SK-N-SH (cell line): ENCODE measurements at regions not wholly inside any gene's neighbourhood (a gene's known extent, or its start where the extent isn't known, plus 50 kb on each side); places are given as distances from the start of the nearest gene placed in this dataset.

Source experiments
- CTCF ChIP-seq: fragments of 200-600 bp; sonication (generic); IDR thresholded peaks from 2 replicates; pipeline ENCODE4 v1.6.1; 2017; ENCODE audit warnings: antibody characterized with exemption, mild to moderate bottlenecking, moderate library complexity
- EP300 ChIP-seq, 2 experiments: IDR thresholded peaks; 2 replicates each; pipeline versions ENCODE4 v1.4.0 to v1.6.1; 2012; ENCODE audit warnings: borderline replicate concordance in 1 of 2, low read depth in 1 of 2, low read length in 1 of 2
- GABPA ChIP-seq: IDR thresholded peaks from 2 replicates; pipeline ENCODE4 v1.4.0; 2012; ENCODE audit warnings: low read depth, mild to moderate bottlenecking
- JUND ChIP-seq: IDR thresholded peaks from 2 replicates; pipeline ENCODE4 v1.4.0; 2012
- MEF2A ChIP-seq: IDR thresholded peaks from 2 replicates; pipeline ENCODE4 v1.4.0; 2012; ENCODE audit warnings: low read depth, borderline replicate concordance
- NFIC ChIP-seq: IDR thresholded peaks from 2 replicates; pipeline ENCODE4 v1.4.0; 2012; ENCODE audit warnings: borderline replicate concordance
- RFX5 ChIP-seq: IDR thresholded peaks from 2 replicates; pipeline ENCODE4 v1.6.1; 2012; ENCODE audit warnings: mild to moderate bottlenecking, improper control_type of control experiment, low read length
- YY1 ChIP-seq: IDR thresholded peaks from 2 replicates; pipeline ENCODE4 v1.4.0; 2012; ENCODE audit warnings: low read depth, mild to moderate bottlenecking

DNA sequence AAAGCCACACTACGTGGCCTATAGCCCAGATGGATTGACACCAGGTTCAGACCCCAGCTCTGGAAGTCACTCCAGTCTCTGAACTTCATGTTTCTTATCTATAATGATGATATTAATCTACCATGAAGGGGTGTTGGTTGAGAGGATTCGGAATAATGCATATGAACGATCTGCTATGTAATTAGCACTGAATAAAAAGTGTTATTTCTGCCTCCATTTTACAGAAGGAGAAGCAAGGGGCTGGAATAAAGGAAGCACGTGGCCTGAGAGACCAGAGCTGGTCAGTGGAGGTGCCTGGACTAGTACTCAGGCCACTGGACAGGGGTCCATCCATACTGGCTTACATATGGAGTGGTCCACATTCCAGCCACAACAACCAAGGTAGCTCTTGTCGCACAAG is 166.5 kb upstream of the MYCN start:
- no peak for TF ChIP-seq CTCF
- no peak for TF ChIP-seq MEF2A
- TF ChIP-seq JUND = no peak
- TF ChIP-seq EP300 (IDR thresholded peaks at IDR 0.05; ENCODE audit: borderline replicate concordance in 1 of 2, low read depth in 1 of 2, low read length in 1 of 2) = no peak
- TF ChIP-seq NFIC = no peak
- no peak for TF ChIP-seq GABPA
- TF ChIP-seq RFX5 = no peak
- no peak for TF ChIP-seq YY1
